ENCODE measurements at regions not wholly inside any gene's neighbourhood (a gene's known extent, or its start where the extent isn't known, plus 50 kb on each side); places are given as distances from the start of the nearest gene placed in this dataset.

- no peak for TF ChIP-seq ZNF274 (IDR thresholded peaks at IDR 0.05; ENCODE audit: low read depth, low read length)
- no peak overlapping the region for H3K4me3 ChIP-seq (ENCODE audit: low read length)
Measured at GRCh38 chr6:164294047-164294784, 879.7 kb downstream of the QKI start.

- no peak overlapping the region for H3K4me3 ChIP-seq (ENCODE audit: low read length)
- TF ChIP-seq ZNF274 (IDR thresholded peaks at IDR 0.05; ENCODE audit: low read depth, low read length), result no peak
Measured at GRCh38 chr6:164291224-164291623, 876.7 kb downstream of the QKI start.

GRCh38 chr6:164290101-164290500 is 875.6 kb downstream of the QKI start:
- H3K4me3 ChIP-seq (ENCODE audit: low read length), result no peak overlapping the region
- TF ChIP-seq ZNF274 (IDR thresholded peaks at IDR 0.05; ENCODE audit: low read depth, low read length), result no peak

GRCh38 chr6:164286011-164286410 is 871.5 kb downstream of the QKI start:
- no peak overlapping the region for H3K4me3 ChIP-seq (ENCODE audit: low read length)
- no peak for TF ChIP-seq ZNF274 (IDR thresholded peaks at IDR 0.05; ENCODE audit: low read depth, low read length)

- no peak overlapping the region for H3K4me3 ChIP-seq (ENCODE audit: low read length)
- no peak for TF ChIP-seq ZNF274 (IDR thresholded peaks at IDR 0.05; ENCODE audit: low read depth, low read length)
Measured at GRCh38 chr6:164283574-164283973, 869.1 kb downstream of the QKI start.

GRCh38 chr6:164276211-164276610 is 861.7 kb downstream of the QKI start:
- no peak for TF ChIP-seq ZNF274 (IDR thresholded peaks at IDR 0.05; ENCODE audit: low read depth, low read length)
- no peak overlapping the region for H3K4me3 ChIP-seq (ENCODE audit: low read length)

GRCh38 chr6:164275773-164276172 is 861.3 kb downstream of the QKI start:
- TF ChIP-seq ZNF274 (IDR thresholded peaks at IDR 0.05; ENCODE audit: low read depth, low read length), result no peak
- H3K4me3 ChIP-seq (ENCODE audit: low read length), result no peak overlapping the region

- TF ChIP-seq ZNF274 (IDR thresholded peaks at IDR 0.05; ENCODE audit: low read depth, low read length), result no peak
- H3K4me3 ChIP-seq (ENCODE audit: low read length), result no peak overlapping the region
Measured at GRCh38 chr6:164274493-164274892, 860.0 kb downstream of the QKI start.

GRCh38 chr6:164273491-164273890 is 859.0 kb downstream of the QKI start:
- TF ChIP-seq ZNF274 (IDR thresholded peaks at IDR 0.05; ENCODE audit: low read depth, low read length), result no peak
- no peak overlapping the region for H3K4me3 ChIP-seq (ENCODE audit: low read length)

GRCh38 chr6:164266851-164267250 is 852.3 kb downstream of the QKI start:
- no peak for TF ChIP-seq ZNF274 (IDR thresholded peaks at IDR 0.05; ENCODE audit: low read depth, low read length)
- H3K4me3 ChIP-seq (ENCODE audit: low read length), result no peak overlapping the region

GRCh38 chr6:164262348-164262747 is 847.8 kb downstream of the QKI start:
- no peak for TF ChIP-seq ZNF274 (IDR thresholded peaks at IDR 0.05; ENCODE audit: low read depth, low read length)
- no peak overlapping the region for H3K4me3 ChIP-seq (ENCODE audit: low read length)

- no peak for TF ChIP-seq ZNF274 (IDR thresholded peaks at IDR 0.05; ENCODE audit: low read depth, low read length)
- H3K4me3 ChIP-seq (ENCODE audit: low read length), result no peak overlapping the region
Measured at GRCh38 chr6:164258421-164258820, 843.9 kb downstream of the QKI start.

GRCh38 chr6:164252948-164253347 is 838.4 kb downstream of the QKI start:
- TF ChIP-seq ZNF274 (IDR thresholded peaks at IDR 0.05; ENCODE audit: low read depth, low read length), result no peak
- H3K4me3 ChIP-seq (ENCODE audit: low read length), result no peak overlapping the region

- no peak overlapping the region for H3K4me3 ChIP-seq (ENCODE audit: low read length)
- TF ChIP-seq ZNF274 (IDR thresholded peaks at IDR 0.05; ENCODE audit: low read depth, low read length), result no peak
Measured at GRCh38 chr6:164252291-164252690, 837.8 kb downstream of the QKI start.

- no peak for TF ChIP-seq ZNF274 (IDR thresholded peaks at IDR 0.05; ENCODE audit: low read depth, low read length)
- H3K4me3 ChIP-seq (ENCODE audit: low read length), result no peak overlapping the region
Measured at GRCh38 chr6:164247106-164247505, 832.6 kb downstream of the QKI start.

- no peak for TF ChIP-seq ZNF274 (IDR thresholded peaks at IDR 0.05; ENCODE audit: low read depth, low read length)
- no peak overlapping the region for H3K4me3 ChIP-seq (ENCODE audit: low read length)
Measured at GRCh38 chr6:164246082-164246481, 831.6 kb downstream of the QKI start.
